LNCAP (cell line): ENCODE measurements at regions not wholly inside any gene's neighbourhood (a gene's known extent, or its start where the extent isn't known, plus 50 kb on each side); places are given as distances from the start of the nearest gene placed in this dataset.

Experiments
- TF ChIP-seq, protein P1 (sequence below): fragments of 450-650 bp; IDR thresholded peaks from 2 replicates; pipeline ENCODE4 v1.5.1; 2017; ENCODE audit warnings: mild to moderate bottlenecking

DNA sequence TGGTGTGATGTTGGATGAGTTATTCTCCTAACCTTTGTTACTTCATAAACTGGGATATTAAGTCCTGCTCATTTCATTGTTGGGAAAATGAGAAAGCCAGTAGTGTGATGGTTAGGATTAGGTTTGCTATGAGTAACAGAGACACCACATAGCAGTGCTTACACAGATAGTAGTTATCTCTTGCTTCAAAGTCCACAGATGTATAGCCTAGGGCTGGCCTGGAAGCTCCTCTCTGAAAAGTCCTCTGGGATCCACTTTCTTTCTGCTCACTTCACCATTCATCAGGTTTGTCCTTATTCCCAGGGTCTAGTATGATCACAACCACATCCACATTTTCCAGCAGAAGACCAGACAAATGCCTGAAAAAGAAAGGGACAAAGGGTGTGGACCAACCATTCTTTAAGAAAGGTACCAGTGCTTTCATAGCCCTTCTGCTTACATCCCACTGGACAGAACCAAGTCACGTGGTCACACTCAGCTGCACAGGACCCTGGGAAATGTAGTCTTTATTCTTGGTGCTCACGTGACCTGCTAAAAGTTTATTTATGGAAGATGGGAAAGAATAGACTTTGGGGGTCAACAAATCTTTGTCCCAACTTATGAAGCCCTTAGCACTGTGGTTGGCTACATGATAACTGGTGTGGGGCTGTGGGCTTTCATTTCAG, 108.9 kb downstream of the INSIG2 start:
- TF ChIP-seq, protein P1, sequence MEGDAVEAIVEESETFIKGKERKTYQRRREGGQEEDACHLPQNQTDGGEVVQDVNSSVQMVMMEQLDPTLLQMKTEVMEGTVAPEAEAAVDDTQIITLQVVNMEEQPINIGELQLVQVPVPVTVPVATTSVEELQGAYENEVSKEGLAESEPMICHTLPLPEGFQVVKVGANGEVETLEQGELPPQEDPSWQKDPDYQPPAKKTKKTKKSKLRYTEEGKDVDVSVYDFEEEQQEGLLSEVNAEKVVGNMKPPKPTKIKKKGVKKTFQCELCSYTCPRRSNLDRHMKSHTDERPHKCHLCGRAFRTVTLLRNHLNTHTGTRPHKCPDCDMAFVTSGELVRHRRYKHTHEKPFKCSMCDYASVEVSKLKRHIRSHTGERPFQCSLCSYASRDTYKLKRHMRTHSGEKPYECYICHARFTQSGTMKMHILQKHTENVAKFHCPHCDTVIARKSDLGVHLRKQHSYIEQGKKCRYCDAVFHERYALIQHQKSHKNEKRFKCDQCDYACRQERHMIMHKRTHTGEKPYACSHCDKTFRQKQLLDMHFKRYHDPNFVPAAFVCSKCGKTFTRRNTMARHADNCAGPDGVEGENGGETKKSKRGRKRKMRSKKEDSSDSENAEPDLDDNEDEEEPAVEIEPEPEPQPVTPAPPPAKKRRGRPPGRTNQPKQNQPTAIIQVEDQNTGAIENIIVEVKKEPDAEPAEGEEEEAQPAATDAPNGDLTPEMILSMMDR = no peak

- TF ChIP-seq, protein P1 = no peak
Observed at GRCh38 chr2:118190474-118190873, 102.2 kb downstream of the INSIG2 start.

GRCh38 chr2:118186858-118187254, 98.6 kb downstream of the INSIG2 start:
- TF ChIP-seq, protein P1 = no peak

DNA sequence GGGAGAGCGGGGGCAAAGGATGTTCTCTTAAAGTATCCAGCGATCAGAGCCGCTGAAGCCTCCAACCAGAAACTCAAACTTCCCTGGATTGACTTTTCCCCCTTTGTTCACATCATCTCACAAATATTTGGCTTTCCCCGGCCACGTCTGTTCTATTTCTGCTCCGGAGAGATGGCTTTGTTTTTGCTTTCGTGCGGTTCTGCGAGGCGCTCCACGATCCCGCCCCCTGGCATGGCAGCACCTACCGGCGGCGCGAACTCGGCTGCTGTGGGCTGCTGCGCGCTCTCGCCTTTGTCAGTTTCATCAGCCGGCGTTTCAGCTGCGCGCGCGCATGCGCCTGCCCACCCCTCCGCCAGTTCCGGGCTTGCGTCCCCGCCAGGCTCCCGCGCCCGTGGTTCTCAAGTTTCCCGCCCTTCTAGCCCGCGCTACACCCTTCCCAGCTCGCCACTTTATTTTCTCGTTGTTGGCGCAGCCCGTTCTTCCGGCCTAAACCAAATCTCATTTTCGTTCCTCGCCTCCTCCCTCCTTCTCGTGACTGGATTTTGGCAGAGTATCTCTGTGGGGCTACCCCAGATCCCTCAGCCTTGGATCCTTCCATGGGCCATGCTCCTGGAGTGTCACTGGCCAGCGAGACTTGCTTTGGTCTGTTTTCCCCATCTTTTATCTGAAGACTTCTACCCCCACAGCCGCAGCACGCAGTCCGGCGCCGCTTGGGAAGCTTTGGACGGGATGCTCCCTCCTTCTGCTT, 98.0 kb downstream of the INSIG2 start:
- TF ChIP-seq, protein P1 = no peak

DNA sequence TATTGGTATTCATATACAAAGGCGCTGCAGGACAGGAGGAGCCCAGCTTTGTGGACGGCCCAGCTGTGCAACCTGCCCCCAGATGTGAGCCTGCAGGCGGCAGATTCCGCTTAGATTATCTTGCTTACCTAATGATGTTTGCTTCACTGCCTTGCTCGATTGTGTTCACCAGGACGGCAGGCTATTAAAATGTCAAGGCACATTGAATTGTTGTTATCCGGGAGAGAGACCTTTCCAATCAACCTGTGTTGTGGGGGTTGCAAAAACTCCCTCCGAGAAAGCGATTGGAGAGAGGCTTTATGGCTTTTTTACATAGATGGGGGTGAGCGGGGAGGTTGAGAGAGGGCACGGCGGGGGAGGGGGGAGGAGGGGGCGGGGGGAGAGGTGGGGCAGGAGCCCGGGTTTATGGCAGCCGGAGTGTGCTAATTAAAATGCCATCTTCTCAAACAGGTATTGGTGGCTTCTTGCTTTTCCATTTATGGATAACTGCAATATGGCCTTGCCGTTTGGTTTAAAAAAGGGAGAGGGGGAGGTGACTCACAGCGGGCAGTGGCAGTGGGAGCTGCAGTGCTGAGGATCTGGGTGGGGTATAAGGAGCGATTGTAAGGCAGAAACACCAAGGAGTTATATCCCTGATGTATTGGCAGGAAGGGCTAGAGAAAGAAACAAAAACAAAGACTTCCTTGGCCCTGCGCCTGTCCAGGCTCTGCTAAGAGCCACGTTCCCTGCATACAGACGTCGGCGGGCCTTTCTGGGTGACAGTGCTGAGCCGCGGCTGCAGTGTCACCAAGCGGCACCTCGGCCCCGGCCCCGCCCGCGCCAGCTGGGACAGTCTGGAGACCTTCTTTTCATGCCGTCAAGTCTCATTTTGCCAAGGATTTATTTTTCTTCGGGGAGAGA, 97.2 kb downstream of the INSIG2 start:
- TF ChIP-seq, protein P1 = no peak

DNA sequence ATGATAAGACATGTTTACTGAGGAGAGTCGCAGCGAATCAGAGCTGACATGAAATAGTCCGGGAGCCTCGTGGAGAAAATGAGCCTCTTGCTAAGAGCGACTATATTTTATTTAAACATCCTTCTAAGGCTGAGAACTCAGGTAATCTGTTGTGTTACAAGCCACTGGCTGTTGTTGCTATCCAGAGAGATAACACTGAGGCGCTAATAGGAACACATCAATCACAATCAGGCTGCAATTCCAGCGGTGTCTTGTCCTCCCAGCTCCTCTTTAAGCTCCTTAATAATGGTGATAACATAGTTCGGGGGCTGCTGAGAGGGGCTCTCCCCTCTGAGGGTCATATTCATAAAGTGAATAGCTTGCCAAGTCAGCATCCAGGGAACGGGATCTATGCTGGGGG, 95.1 kb downstream of the INSIG2 start:
- TF ChIP-seq, protein P1 = no peak

DNA sequence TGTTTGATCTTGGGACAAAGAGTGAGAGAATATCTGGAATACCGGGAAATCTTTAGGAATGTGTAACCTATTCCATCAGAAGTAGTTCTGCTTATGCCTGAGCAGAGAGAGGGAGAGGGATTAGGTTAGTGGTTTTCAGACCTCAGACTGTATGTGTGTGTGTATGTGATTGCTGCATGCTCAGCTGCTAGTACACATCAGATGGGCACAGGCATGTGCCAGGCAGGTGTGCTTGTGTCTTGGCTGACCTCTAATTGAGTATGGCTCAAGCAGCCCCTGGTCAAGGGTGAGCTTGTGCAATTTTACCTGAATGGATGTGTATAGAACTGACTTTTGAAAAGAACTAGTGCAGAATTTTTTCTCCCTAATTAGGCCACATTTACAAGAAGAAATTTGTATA, 91.2 kb downstream of the INSIG2 start:
- TF ChIP-seq, protein P1 = no peak
